ENCODE measurements at regions not wholly inside any gene's neighbourhood (a gene's known extent, or its start where the extent isn't known, plus 50 kb on each side); places are given as distances from the start of the nearest gene placed in this dataset.

DNA sequence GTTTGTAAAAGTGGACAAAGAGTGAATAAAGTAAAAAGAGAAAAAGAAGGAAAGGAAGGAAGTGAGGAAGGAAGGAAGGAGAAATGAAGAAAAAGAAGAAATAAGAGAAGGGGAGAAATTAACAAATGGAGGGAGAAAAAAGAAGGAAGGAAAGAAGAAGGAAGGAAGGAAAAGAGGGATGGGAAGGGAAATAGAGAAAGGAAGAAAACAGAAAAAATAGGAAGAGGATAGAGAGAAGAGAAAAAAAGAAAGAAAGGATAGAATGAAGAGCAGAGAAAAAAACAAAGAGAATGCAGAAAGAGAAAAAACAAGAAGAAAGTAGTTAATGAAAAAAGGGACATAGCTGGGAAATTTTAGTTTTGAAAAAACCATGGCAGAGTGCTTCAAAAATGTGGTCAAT lies 361.8 kb downstream of the EPHA7 start:
- TF ChIP-seq, protein P1, sequence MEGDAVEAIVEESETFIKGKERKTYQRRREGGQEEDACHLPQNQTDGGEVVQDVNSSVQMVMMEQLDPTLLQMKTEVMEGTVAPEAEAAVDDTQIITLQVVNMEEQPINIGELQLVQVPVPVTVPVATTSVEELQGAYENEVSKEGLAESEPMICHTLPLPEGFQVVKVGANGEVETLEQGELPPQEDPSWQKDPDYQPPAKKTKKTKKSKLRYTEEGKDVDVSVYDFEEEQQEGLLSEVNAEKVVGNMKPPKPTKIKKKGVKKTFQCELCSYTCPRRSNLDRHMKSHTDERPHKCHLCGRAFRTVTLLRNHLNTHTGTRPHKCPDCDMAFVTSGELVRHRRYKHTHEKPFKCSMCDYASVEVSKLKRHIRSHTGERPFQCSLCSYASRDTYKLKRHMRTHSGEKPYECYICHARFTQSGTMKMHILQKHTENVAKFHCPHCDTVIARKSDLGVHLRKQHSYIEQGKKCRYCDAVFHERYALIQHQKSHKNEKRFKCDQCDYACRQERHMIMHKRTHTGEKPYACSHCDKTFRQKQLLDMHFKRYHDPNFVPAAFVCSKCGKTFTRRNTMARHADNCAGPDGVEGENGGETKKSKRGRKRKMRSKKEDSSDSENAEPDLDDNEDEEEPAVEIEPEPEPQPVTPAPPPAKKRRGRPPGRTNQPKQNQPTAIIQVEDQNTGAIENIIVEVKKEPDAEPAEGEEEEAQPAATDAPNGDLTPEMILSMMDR (conservative IDR thresholded peaks at IDR 0.05 in 1 of 2, IDR thresholded peaks at IDR 0.05 in 1 of 2; ENCODE audit: low read depth in 1 of 2, low read length in 2 of 2) = no peak
- TF ChIP-seq EZH2 (IDR thresholded peaks at IDR 0.05; ENCODE audit: low read length, missing control alignments) = no peak

Measured in fibroblast of lung (primary cell).